IMR-90 (cell line): ENCODE measurements at regions not wholly inside any gene's neighbourhood (a gene's known extent, or its start where the extent isn't known, plus 50 kb on each side); places are given as distances from the start of the nearest gene placed in this dataset.

Experiments
- ATAC-seq: fragments of 200-7000 bp; cut with Tn5 transposase; 2 replicates; pipeline ENCODE4 v1.9.1; 2020; ENCODE audit warnings: low read depth, mild to moderate bottlenecking, moderate library complexity
- BruUV-seq: library from RNA; stranded (reverse); fragments of 400-500 nt; replicated peaks from 2 replicates; lab custom pipeline; 2021; lab: Mats Ljungman, UMichigan
- CTCF ChIA-PET: fragments of 300-600 bp; formaldehyde crosslinking; extraction: SDS; loops from one replicate; lab custom pipeline; 2021; ENCODE audit warnings: antibody characterized with exemption; lab: Yijun Ruan, JAX
- POLR2A ChIA-PET: fragments of 300-600 bp; sonication (Branson Sonifier 250); formaldehyde crosslinking; loops from one replicate; lab custom pipeline; 2022; ENCODE audit warnings: antibody characterized with exemption; ENCODE audit not compliant: unreplicated experiment; lab: Charles Lee
- DNase-seq: peaks from one replicate; pipeline ENCODE4 v3.0.0; 2013
- H2AFZ ChIP-seq: replicated peaks from 2 replicates; pipeline ENCODE3; 2013; ENCODE audit warnings: low read length, mild to moderate bottlenecking; ENCODE audit not compliant: poor library complexity
- H2AK5ac ChIP-seq: 2 replicates; pipeline ENCODE4 v1.6.1; 2013; ENCODE audit warnings: low read depth, low read length, inconsistent platforms
- H2AK9ac ChIP-seq: replicated peaks from 2 replicates; pipeline ENCODE3; 2013; ENCODE audit warnings: mild to moderate bottlenecking, low read depth, low read length, moderate library complexity; ENCODE audit not compliant: poor library complexity
- H2BK120ac ChIP-seq: 2 replicates; pipeline ENCODE4 v1.6.1; 2013; ENCODE audit warnings: low read depth, low read length, inconsistent platforms
- H2BK15ac ChIP-seq: 3 replicates; pipeline ENCODE4 v1.6.1; 2013; ENCODE audit warnings: low read depth, low read length, inconsistent platforms
- H2BK20ac ChIP-seq: 2 replicates; pipeline ENCODE4 v1.6.1; 2013; ENCODE audit warnings: low read depth, mild to moderate bottlenecking, inconsistent platforms, low read length, moderate library complexity
- H2BK5ac ChIP-seq: 2 replicates; pipeline ENCODE4 v1.6.1; 2013; ENCODE audit warnings: mild to moderate bottlenecking, low read depth, low read length, inconsistent platforms; ENCODE audit not compliant: poor library complexity, severe bottlenecking
- H3K14ac ChIP-seq: replicated peaks from 2 replicates; pipeline ENCODE4 v1.6.1; 2013; ENCODE audit warnings: low read depth, low read length, inconsistent platforms
- H3K18ac ChIP-seq: 2 replicates; pipeline ENCODE4 v1.6.1; 2013; ENCODE audit warnings: low read depth, low read length, control low read depth
- H3K23ac ChIP-seq: 2 replicates; pipeline ENCODE4 v1.6.1; 2013; ENCODE audit warnings: low read depth, low read length, inconsistent platforms
- H3K27ac ChIP-seq: 2 replicates; pipeline ENCODE4 v1.5.1; 2013; ENCODE audit warnings: mild to moderate bottlenecking, control low read depth, low read length; ENCODE audit not compliant: insufficient read depth
- H3K27me3 ChIP-seq: 2 replicates; pipeline ENCODE4 v1.6.1; 2013; ENCODE audit warnings: low read length; ENCODE audit not compliant: control insufficient read depth, insufficient read depth
- H3K36me3 ChIP-seq: 2 replicates; pipeline ENCODE4 v1.6.1; 2013; ENCODE audit warnings: low read length, mixed read lengths; ENCODE audit not compliant: control insufficient read depth, insufficient read depth
- H3K4ac ChIP-seq: 2 replicates; pipeline ENCODE4 v1.6.1; 2013; ENCODE audit warnings: low read depth, low read length, inconsistent platforms
- H3K4me1 ChIP-seq: 2 replicates; pipeline ENCODE4 v1.6.1; 2013; ENCODE audit warnings: low read length, mixed read lengths; ENCODE audit not compliant: control insufficient read depth, insufficient read depth
- H3K4me2 ChIP-seq: 2 replicates; pipeline ENCODE4 v1.6.1; 2013; ENCODE audit warnings: low read depth, mild to moderate bottlenecking, control low read depth, low read length, moderate library complexity
- H3K4me3 ChIP-seq: 2 replicates; pipeline ENCODE4 v1.5.1; 2013; ENCODE audit warnings: low read depth, mild to moderate bottlenecking, control low read depth, low read length, moderate library complexity; ENCODE audit not compliant: insufficient read depth
- H3K56ac ChIP-seq: 2 replicates; pipeline ENCODE4 v1.6.1; 2013; ENCODE audit warnings: low read length, inconsistent platforms; ENCODE audit not compliant: insufficient read depth; ENCODE audit errors: extremely low read depth
- H3K79me1 ChIP-seq, 2 experiments: 2 replicates each; pipeline ENCODE4 v1.6.1; 2013; ENCODE audit warnings: low read length in 2 of 2, inconsistent platforms in 1 of 2, low read depth in 1 of 2
- H3K9ac ChIP-seq: 2 replicates; pipeline ENCODE4 v1.6.1; 2013; ENCODE audit warnings: low read depth, low read length, control low read depth
- H3K9me1 ChIP-seq: 2 replicates; pipeline ENCODE4 v1.6.1; 2013; ENCODE audit warnings: low read length, inconsistent platforms; ENCODE audit not compliant: insufficient read depth
- H3K9me3 ChIP-seq: 2 replicates; pipeline ENCODE4 v1.6.1; 2013; ENCODE audit warnings: low read length; ENCODE audit not compliant: control insufficient read depth, insufficient read depth
- H4K20me1 ChIP-seq: 2 replicates; pipeline ENCODE4 v1.6.1; 2013; ENCODE audit warnings: low read length, inconsistent platforms; ENCODE audit not compliant: insufficient read depth
- H4K5ac ChIP-seq: 2 replicates; pipeline ENCODE4 v1.6.1; 2013; ENCODE audit warnings: mild to moderate bottlenecking, low read depth, low read length, control low read depth
- H4K8ac ChIP-seq, 2 experiments: 2 replicates each; pipeline ENCODE4 v1.6.1; 2013; ENCODE audit warnings: low read depth in 2 of 2, low read length in 2 of 2, control low read depth in 1 of 2, inconsistent platforms in 1 of 2
- H4K91ac ChIP-seq: 2 replicates; pipeline ENCODE4 v1.6.1; 2013; ENCODE audit warnings: low read depth, low read length, inconsistent platforms; ENCODE audit not compliant: insufficient read depth
- BHLHE40 ChIP-seq: fragments of 150-350 bp; IDR thresholded peaks from 2 replicates; pipeline ENCODE4 v1.6.1; 2016; ENCODE audit warnings: mild to moderate bottlenecking, low read depth, low read length
- CHD1 ChIP-seq: IDR thresholded peaks from 2 replicates; pipeline ENCODE4 v1.6.1; 2012; ENCODE audit warnings: low read depth, low read length, improper control_type of control experiment
- ELK1 ChIP-seq: fragments of 150-350 bp; IDR thresholded peaks from 2 replicates; pipeline ENCODE4 v1.6.1; 2016; ENCODE audit warnings: low read depth, mild to moderate bottlenecking, low read length, moderate library complexity, borderline replicate concordance
- MAFK ChIP-seq: IDR thresholded peaks from 2 replicates; pipeline ENCODE4 v1.6.1; 2012; ENCODE audit warnings: low read depth, low read length, improper control_type of control experiment
- MXI1 ChIP-seq: IDR thresholded peaks from 2 replicates; pipeline ENCODE4 v1.6.1; 2012; ENCODE audit warnings: low read depth, mild to moderate bottlenecking, low read length, moderate library complexity, borderline replicate concordance
- NFE2L2 ChIP-seq: fragments of 150-350 bp; IDR thresholded peaks from 2 replicates; pipeline ENCODE4 v1.6.1; 2016; ENCODE audit warnings: low read depth, mild to moderate bottlenecking, low read length
- POLR2A ChIP-seq: IDR thresholded peaks from 2 replicates; pipeline ENCODE4 v1.6.1; 2012; ENCODE audit warnings: mild to moderate bottlenecking, low read depth, low read length
- USF2 ChIP-seq: fragments of 150-350 bp; IDR thresholded peaks from 2 replicates; pipeline ENCODE4 v1.6.1; 2017; ENCODE audit warnings: mild to moderate bottlenecking, antibody characterized with exemption, low read length, low read depth
- WGBS, 2 experiments: methylation state at CpG; one replicate each; pipeline versions ENCODE4 v1.1.5 to v1.1.7; 2013; ENCODE audit warnings: missing lambda C conversion rate in 2 of 2; ENCODE audit not compliant: insufficient read length in 1 of 2; ENCODE audit errors: extremely low coverage in 2 of 2; 5-methylcytosine and 5-hydroxymethylcytosine counted together
- dilution Hi-C: fragments of 300-500 bp; cut with HindIII; formaldehyde crosslinking; loops from one replicate; pipeline ENCODE4 v1.14.3; 2018; ENCODE audit warnings: low sequenced_read_pairs; ENCODE audit not compliant: unreplicated experiment
- in situ Hi-C: fragments of 300-500 bp; cut with MboI; formaldehyde crosslinking; loops from 3 replicates; pipeline ENCODE4 v1.14.3; 2019; ENCODE audit warnings: low sequenced_read_pairs, inconsistent platforms, mixed read lengths
- intact Hi-C: fragments of 100-400 bp; cut with micrococcal nuclease; formaldehyde crosslinking; loops from 2 replicates; pipeline ENCODE4 v1.10.0; 2022

GRCh38 chr13:25001476-25002206 is 94.3 kb upstream of the PABPC3 start:
- no peak overlapping the region for H2BK5ac ChIP-seq
- no peak overlapping the region for H2AK5ac ChIP-seq
- H3K18ac ChIP-seq = no peak overlapping the region
- BruUV-seq = no TSS peak
- H3K14ac ChIP-seq = no peak overlapping the region
- no peak overlapping the region for H3K4me3 ChIP-seq
- H3K4me2 ChIP-seq = no peak overlapping the region
- no peak overlapping the region for H2BK120ac ChIP-seq
- no peaks in the 10 kb centered on the region for H4K20me1 ChIP-seq
- dilution Hi-C loops = no loop called here
- no peak overlapping the region for H4K8ac ChIP-seq
- 73% methylated on average over 4 of the region's 11 CpGs; no CpG with 5 or more reads in 1 of the 2 experiments for WGBS, 2 experiments
- ATAC-seq (no peak), DNase-seq (no peak)
- H2BK20ac ChIP-seq = no peak overlapping the region
- H2BK15ac ChIP-seq = no peak overlapping the region
- no peaks in the 10 kb centered on the region for H3K9me3 ChIP-seq
- ChIA-PET POLR2A (no interaction called here), CTCF (interaction anchor here (1.2 kb wide), 1 partner anchor 36 kb away, joined by 3 read pairs; no protein-coding TSS in a partner anchor)
- H3K27me3 ChIP-seq = no peaks in the 10 kb centered on the region
- no peak overlapping the region for H2AFZ ChIP-seq
- no peak overlapping the region for H4K5ac ChIP-seq
- H3K9ac ChIP-seq = no peak overlapping the region
- H4K91ac ChIP-seq = no peak overlapping the region
- TF ChIP-seq ELK1 (no peak), USF2 (no peak), MAFK (no peak), NFE2L2 (no peak), CHD1 (no peak), POLR2A (no peak), BHLHE40 (no peak), MXI1 (no peak)
- H3K27ac ChIP-seq = no peak overlapping the region
- H3K36me3 ChIP-seq = no peaks in the 10 kb centered on the region
- H3K4ac ChIP-seq = no peak overlapping the region
- H3K56ac ChIP-seq = no peak overlapping the region
- H2AK9ac ChIP-seq = no peak overlapping the region
- in situ Hi-C loops = no loop called here
- H3K9me1 ChIP-seq = no peaks in the 10 kb centered on the region
- no peaks in the 10 kb centered on the region for H3K79me1 ChIP-seq
- intact Hi-C loops = loop anchor here (10.0 kb wide), 1 partner anchor 1073 kb away; no protein-coding TSS in a partner anchor
- no peaks in the 10 kb centered on the region for H3K4me1 ChIP-seq
- H3K23ac ChIP-seq = no peak overlapping the region
